AG10803 (cell line): ENCODE measurements at regions not wholly inside any gene's neighbourhood (a gene's known extent, or its start where the extent isn't known, plus 50 kb on each side); places are given as distances from the start of the nearest gene placed in this dataset.

Experiments used
- DNase-seq: peaks from one replicate; pipeline ENCODE4 v3.0.0; 2010; ENCODE audit warnings: low read depth
- H3K4me3 ChIP-seq: 2 replicates; pipeline ENCODE4 v1.5.1; 2011; ENCODE audit warnings: mild to moderate bottlenecking, low read length, control low read depth
- CTCF ChIP-seq: conservative IDR thresholded peaks from 2 replicates; pipeline ENCODE4 v1.5.1; 2011; ENCODE audit warnings: mild to moderate bottlenecking, low read length, control low read depth, inconsistent platforms

DNA sequence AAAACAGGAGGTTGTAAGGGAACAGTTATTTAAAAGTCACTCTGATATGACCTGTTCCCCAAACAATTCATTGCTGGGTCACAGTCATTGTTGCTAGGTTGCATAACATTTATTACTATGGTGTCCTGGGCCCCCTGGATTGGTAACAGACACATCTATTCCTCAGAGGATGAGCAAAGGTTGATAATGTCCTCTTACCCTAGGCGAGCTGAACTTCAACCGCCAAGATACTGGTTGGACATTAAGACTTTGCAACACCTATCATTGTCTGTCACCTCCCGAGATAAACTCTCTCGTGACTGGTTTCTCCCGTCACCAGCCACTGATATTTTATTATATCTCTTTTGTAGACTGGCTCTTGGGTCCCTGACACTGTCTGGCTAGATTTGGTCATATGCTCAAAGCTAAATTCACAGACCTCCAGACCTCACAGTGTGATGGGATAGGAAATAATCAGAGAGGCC lies 361.3 kb downstream of the ZNF521 start:
- no peak overlapping the region for H3K4me3 ChIP-seq
- DNase-seq, result no peak
- no peak for TF ChIP-seq CTCF

DNA sequence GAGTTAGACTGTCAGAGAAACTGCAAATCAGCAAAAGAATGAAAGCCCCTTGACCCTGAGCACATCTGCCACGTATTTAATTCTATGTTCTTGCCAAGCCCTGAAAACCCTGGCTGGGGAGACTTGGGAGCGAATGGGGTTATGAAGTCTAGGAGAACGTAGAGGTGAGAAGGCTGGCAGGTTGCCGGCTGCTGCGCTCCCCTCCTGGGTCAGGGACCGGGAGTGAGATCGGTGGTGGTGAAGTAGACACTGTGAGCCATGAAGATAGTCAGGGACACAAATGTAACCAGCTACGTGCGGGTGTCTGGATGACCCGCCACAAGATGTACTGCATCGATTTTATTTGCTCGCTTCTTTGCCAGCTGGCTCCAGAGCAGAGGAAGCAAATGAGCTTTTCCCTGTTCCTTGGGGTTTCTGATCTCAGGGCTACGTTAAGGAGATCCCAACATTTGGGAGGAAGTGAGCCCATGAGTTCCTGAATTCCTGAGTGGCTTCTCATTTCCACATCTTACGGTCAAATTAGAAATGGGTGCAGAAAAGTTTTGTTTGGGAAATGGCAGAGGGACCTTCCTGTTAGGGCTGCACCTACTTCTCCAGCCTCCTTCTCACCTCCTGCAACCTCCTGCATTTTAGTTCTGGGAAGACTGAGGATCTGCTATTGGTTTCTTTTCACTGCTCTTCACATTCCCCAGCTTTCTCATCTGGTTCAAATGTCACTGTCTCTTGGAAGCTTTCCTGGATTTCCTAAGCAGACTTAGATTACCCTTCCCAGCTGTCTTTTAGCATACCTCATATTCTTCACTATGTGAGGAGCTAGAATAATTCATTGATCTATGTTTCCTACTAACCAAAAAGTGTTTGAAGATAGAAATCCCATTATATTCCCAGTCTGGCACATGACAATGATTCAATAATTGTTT lies 360.6 kb downstream of the ZNF521 start:
- no peak overlapping the region for H3K4me3 ChIP-seq
- no peak for TF ChIP-seq CTCF
- DNase-seq, result peak; percentile 31

GRCh38 chr18:24992491-24992890 lies 359.5 kb downstream of the ZNF521 start:
- no peak overlapping the region for H3K4me3 ChIP-seq
- DNase-seq, result no peak
- no peak for TF ChIP-seq CTCF

- no peak for DNase-seq
- no peak overlapping the region for H3K4me3 ChIP-seq
- TF ChIP-seq CTCF, result no peak
Measured at GRCh38 chr18:24993628-24994027, 358.3 kb downstream of the ZNF521 start.

DNA sequence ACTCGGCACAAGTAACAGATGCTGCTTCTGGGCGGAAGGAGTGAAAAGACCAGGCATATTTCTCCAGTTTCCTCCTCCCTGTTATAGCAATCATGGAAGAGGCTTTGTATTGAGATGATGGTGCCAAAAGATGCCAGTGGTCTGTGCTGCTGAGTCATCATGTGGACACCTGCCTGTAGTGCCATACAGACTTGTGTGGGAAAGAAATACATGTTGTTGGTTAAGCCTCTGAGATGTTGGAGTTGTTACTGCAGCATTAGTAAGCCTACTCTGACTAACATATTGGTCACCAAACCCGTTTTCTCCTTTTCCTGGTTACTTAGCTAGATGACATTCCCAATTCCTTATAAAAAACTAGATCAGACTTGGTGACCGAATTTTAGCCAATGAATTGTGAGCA lies 356.9 kb downstream of the ZNF521 start:
- peak; percentile 58 for DNase-seq

GRCh38 chr18:24995755-24996154 lies 356.2 kb downstream of the ZNF521 start:
- TF ChIP-seq CTCF, result no peak
- DNase-seq, result peak; percentile 67
- H3K4me3 ChIP-seq, result no peak overlapping the region

More for the DNA sequence above, 356.9 kb downstream of the ZNF521 start:
- no peak overlapping the region for H3K4me3 ChIP-seq
- TF ChIP-seq CTCF, result no peak
